DOHH2 (cell line): ENCODE measurements at regions not wholly inside any gene's neighbourhood (a gene's known extent, or its start where the extent isn't known, plus 50 kb on each side); places are given as distances from the start of the nearest gene placed in this dataset.

Experiments used
- H3F3A ChIP-seq: fragments of 200-600 bp; sonication (generic), shearing (Covaris generic); 2 replicates; pipeline ENCODE4 v1.6.0; 2016; ENCODE audit warnings: antibody characterized with exemption, mild to moderate bottlenecking; ENCODE audit not compliant: control insufficient read depth, insufficient read depth
- H3K27ac ChIP-seq: fragments of 200-600 bp; sonication (generic); 2 replicates; pipeline ENCODE4 v1.5.1; 2014; ENCODE audit warnings: low read depth, mild to moderate bottlenecking, low read length, moderate library complexity
- H3K27me3 ChIP-seq: fragments of 200-600 bp; sonication (generic); 2 replicates; pipeline ENCODE4 v1.6.1; 2014; ENCODE audit warnings: mild to moderate bottlenecking, low read length, mixed read lengths; ENCODE audit not compliant: control insufficient read depth
- H3K36me3 ChIP-seq: fragments of 200-600 bp; sonication (generic); 2 replicates; pipeline ENCODE4 v1.6.1; 2014; ENCODE audit warnings: mild to moderate bottlenecking, low read length, moderate library complexity, mixed read lengths; ENCODE audit not compliant: control insufficient read depth
- H3K4me1 ChIP-seq: fragments of 200-600 bp; sonication (generic); 2 replicates; pipeline ENCODE4 v1.6.1; 2014; ENCODE audit warnings: mild to moderate bottlenecking, low read length, mixed read lengths; ENCODE audit not compliant: control insufficient read depth
- H3K4me2 ChIP-seq: fragments of 200-600 bp; sonication (generic); 2 replicates; pipeline ENCODE4 v1.6.0; 2014; ENCODE audit warnings: mild to moderate bottlenecking, low read length, moderate library complexity
- H3K4me3 ChIP-seq: fragments of 200-600 bp; sonication (generic); 2 replicates; pipeline ENCODE4 v1.5.1; 2014; ENCODE audit warnings: mild to moderate bottlenecking, low read length, mixed read lengths
- H3K79me2 ChIP-seq: fragments of 200-600 bp; sonication (generic); 2 replicates; pipeline ENCODE4 v1.6.1; 2014; ENCODE audit warnings: mild to moderate bottlenecking, low read length, mixed read lengths; ENCODE audit not compliant: control insufficient read depth
- H3K9me2 ChIP-seq: fragments of 200-600 bp; sonication (generic); replicated peaks from 2 replicates; pipeline ENCODE4 v1.6.1; 2014; ENCODE audit warnings: mild to moderate bottlenecking, low read length, mixed read lengths; ENCODE audit not compliant: control insufficient read depth
- H3K9me3 ChIP-seq: fragments of 200-600 bp; sonication (generic); 2 replicates; pipeline ENCODE4 v1.6.1; 2014; ENCODE audit warnings: antibody characterized with exemption, low read length, mixed read lengths; ENCODE audit not compliant: control insufficient read depth, insufficient read depth
- H4K20me1 ChIP-seq: fragments of 200-600 bp; sonication (generic); 2 replicates; pipeline ENCODE4 v1.6.0; 2014; ENCODE audit warnings: low read depth, mild to moderate bottlenecking, antibody characterized with exemption, low read length, moderate library complexity; ENCODE audit not compliant: control insufficient read depth, insufficient read depth
- EZH2phosphoT487 ChIP-seq: fragments of 200-600 bp; sonication (generic); IDR thresholded peaks from 2 replicates; pipeline ENCODE4 v1.6.1; 2017; ENCODE audit warnings: borderline replicate concordance, mild to moderate bottlenecking, antibody characterized with exemption, low read length, moderate library complexity, mixed read lengths
- TF ChIP-seq, protein P1 (sequence below): fragments of 200-600 bp; sonication (generic); IDR thresholded peaks from one replicate; pipeline ENCODE4 v1.5.1; 2014; ENCODE audit warnings: antibody characterized with exemption, mild to moderate bottlenecking, low read depth, low read length; ENCODE audit not compliant: poor library complexity, severe bottlenecking

DNA sequence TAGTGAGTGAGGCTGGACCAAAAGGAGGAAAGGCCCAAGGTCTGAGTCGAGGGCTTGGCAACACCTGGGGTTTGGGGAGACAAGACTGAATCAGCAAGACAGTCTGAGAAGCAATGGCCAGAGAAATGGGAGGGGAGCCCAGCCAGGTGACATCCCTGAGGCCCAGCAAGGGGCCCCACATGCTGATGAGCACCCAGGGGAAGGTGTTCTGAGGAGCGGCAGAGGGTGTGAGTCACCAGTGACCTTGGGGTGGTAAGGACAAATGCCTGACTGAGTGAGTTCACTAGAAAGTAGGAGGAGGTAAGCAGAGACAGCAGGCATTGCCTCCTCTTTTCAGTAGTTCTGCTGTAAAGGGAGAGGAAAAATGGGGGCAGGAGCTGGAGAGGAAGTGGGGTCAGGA is 192.4 kb upstream of the GALNT2 start:
- H3F3A ChIP-seq = no peaks in the 10 kb centered on the region
- H3K36me3 ChIP-seq = no peaks in the 10 kb centered on the region
- H3K27ac ChIP-seq = no peak overlapping the region
- no peaks in the 10 kb centered on the region for H3K9me2 ChIP-seq
- H4K20me1 ChIP-seq = no peaks in the 10 kb centered on the region
- TF ChIP-seq, protein P1, sequence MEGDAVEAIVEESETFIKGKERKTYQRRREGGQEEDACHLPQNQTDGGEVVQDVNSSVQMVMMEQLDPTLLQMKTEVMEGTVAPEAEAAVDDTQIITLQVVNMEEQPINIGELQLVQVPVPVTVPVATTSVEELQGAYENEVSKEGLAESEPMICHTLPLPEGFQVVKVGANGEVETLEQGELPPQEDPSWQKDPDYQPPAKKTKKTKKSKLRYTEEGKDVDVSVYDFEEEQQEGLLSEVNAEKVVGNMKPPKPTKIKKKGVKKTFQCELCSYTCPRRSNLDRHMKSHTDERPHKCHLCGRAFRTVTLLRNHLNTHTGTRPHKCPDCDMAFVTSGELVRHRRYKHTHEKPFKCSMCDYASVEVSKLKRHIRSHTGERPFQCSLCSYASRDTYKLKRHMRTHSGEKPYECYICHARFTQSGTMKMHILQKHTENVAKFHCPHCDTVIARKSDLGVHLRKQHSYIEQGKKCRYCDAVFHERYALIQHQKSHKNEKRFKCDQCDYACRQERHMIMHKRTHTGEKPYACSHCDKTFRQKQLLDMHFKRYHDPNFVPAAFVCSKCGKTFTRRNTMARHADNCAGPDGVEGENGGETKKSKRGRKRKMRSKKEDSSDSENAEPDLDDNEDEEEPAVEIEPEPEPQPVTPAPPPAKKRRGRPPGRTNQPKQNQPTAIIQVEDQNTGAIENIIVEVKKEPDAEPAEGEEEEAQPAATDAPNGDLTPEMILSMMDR = no peak
- no peak for TF ChIP-seq EZH2phosphoT487
- H3K9me3 ChIP-seq = no peaks in the 10 kb centered on the region
- H3K4me2 ChIP-seq = no peak overlapping the region
- no peaks in the 10 kb centered on the region for H3K4me1 ChIP-seq
- H3K79me2 ChIP-seq = no peaks in the 10 kb centered on the region
- peaks cover 18% of the 10 kb centered on the region for H3K27me3 ChIP-seq
- no peak overlapping the region for H3K4me3 ChIP-seq

DNA sequence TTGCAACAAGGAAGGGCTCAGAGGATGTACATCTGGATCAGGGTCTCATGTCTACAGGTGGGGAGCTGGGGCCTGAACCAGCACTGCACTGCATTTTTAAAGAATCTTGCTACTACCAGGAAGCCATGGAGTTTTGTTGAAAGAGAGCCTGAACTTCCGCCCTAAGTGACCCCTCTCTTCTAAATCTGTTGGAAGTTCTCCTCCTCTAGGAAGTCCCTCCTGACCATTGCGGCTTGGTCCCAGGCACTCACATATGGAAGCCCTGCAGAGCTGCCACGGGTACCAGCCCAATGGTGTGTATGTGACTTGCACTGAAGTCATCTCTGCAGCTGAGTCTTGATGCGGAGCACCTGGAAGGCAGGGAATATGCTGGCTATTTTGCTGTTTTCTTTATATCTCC is 192.0 kb upstream of the GALNT2 start:
- Histone ChIP-seq H3K9me2 (no peaks in the 10 kb centered on the region), H3K9me3 (no peaks in the 10 kb centered on the region), H3K36me3 (no peaks in the 10 kb centered on the region), H3K79me2 (no peaks in the 10 kb centered on the region), H3F3A (no peaks in the 10 kb centered on the region), H4K20me1 (no peaks in the 10 kb centered on the region), H3K4me2 (no peak overlapping the region), H3K27ac (no peak overlapping the region), H3K27me3 (peaks cover 23% of the 10 kb centered on the region), H3K4me3 (no peak overlapping the region), H3K4me1 (no peaks in the 10 kb centered on the region)
- no peak for TF ChIP-seq EZH2phosphoT487
- TF ChIP-seq, protein P1 = no peak

DNA sequence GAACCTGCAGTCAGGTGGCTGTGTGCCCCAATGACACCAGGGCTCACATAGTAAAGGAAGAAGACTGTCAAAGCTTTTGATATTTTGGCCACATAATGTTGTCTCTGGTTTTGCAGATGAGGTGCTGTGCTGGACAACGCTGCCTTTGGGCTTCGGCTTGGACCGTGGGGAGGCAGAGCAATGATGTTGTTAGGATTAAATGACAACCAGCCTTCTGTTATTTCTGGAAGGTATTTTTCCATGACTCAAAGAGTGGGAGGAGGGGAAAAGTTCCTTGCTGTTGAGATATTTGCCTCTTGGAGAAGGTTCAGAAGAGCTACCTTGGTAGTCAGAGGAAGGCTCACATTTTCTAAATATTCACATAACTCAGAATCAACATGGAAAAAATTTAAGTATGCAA is 187.3 kb upstream of the GALNT2 start:
- Histone ChIP-seq H3K4me2 (no peak overlapping the region), H3K9me3 (no peaks in the 10 kb centered on the region), H3K36me3 (no peaks in the 10 kb centered on the region), H3F3A (no peaks in the 10 kb centered on the region), H3K4me1 (no peaks in the 10 kb centered on the region), H3K4me3 (no peak overlapping the region), H4K20me1 (no peaks in the 10 kb centered on the region), H3K9me2 (no peaks in the 10 kb centered on the region), H3K27me3 (peaks cover 39% of the 10 kb centered on the region), H3K79me2 (no peaks in the 10 kb centered on the region), H3K27ac (no peak overlapping the region)
- TF ChIP-seq EZH2phosphoT487 = no peak
- TF ChIP-seq, protein P1 = no peak
